GM10248 (cell line): ENCODE measurements at regions not wholly inside any gene's neighbourhood (a gene's known extent, or its start where the extent isn't known, plus 50 kb on each side); places are given as distances from the start of the nearest gene placed in this dataset.

Experiments
- CTCF ChIA-PET: fragments of 300-600 bp; sonication (Branson Sonifier 250); formaldehyde crosslinking; extraction: SDS; loops from one replicate; lab custom pipeline; 2021; ENCODE audit warnings: antibody characterized with exemption; lab: Yijun Ruan, JAX
- POLR2A ChIA-PET: fragments of 350-650 bp; sonication (Branson Sonifier 250); formaldehyde crosslinking; extraction: SDS; loops from one replicate; lab custom pipeline; 2020; ENCODE audit warnings: antibody characterized with exemption; lab: Yijun Ruan, JAX
- DNase-seq: peaks from one replicate; pipeline ENCODE4 v3.0.0; 2012; ENCODE audit errors: extremely low spot score
- CTCF ChIP-seq: IDR thresholded peaks from 2 replicates; pipeline ENCODE4 v1.5.1; 2012; ENCODE audit warnings: mild to moderate bottlenecking, low read depth; ENCODE audit errors: extremely low read depth, missing control alignments, control extremely low read depth

- POLR2A ChIA-PET, result no interaction called here
- CTCF ChIA-PET, result no interaction called here
- DNase-seq, result no peak
- no peak for TF ChIP-seq CTCF
Observed at GRCh38 chr20:20796766-20797440, 84.5 kb upstream of the RALGAPA2 start.

- no peak for DNase-seq
- POLR2A ChIA-PET, result no interaction called here
- no peak for TF ChIP-seq CTCF
- CTCF ChIA-PET, result interaction anchor here (1.3 to 1.4 kb wide), 2 partner anchors 15 to 30 kb away, joined by 3 to 5 read pairs; no protein-coding TSS in a partner anchor
Observed at GRCh38 chr20:20795721-20796120, 83.3 kb upstream of the RALGAPA2 start.

- DNase-seq, result no peak
- ChIA-PET POLR2A (no interaction called here), CTCF (interaction anchor here (1.3 to 2.2 kb wide), 3 partner anchors 12 to 30 kb away, joined by 3 to 9 read pairs (median 5); no protein-coding TSS in a partner anchor)
- no peak for TF ChIP-seq CTCF
Observed at GRCh38 chr20:20795119-20795518, 82.7 kb upstream of the RALGAPA2 start.

- DNase-seq, result no peak
- no peak for TF ChIP-seq CTCF
- POLR2A ChIA-PET, result no interaction called here
- CTCF ChIA-PET, result interaction anchor here (0.8 to 2.2 kb wide), 3 partner anchors 10 to 43 kb away, joined by 3 to 9 read pairs (median 3); no protein-coding TSS in a partner anchor
Observed at GRCh38 chr20:20793591-20793990, 81.1 kb upstream of the RALGAPA2 start.

- POLR2A ChIA-PET, result no interaction called here
- no peak for TF ChIP-seq CTCF
- no peak for DNase-seq
- CTCF ChIA-PET, result no interaction called here
Observed at GRCh38 chr20:20791664-20792568, 79.5 kb upstream of the RALGAPA2 start.

GRCh38 chr20:20788308-20788707 lies 75.9 kb upstream of the RALGAPA2 start:
- ChIA-PET POLR2A (no interaction called here), CTCF (interaction anchor here (1.0 kb wide), 1 partner anchor 116 kb away, joined by 3 read pairs; no protein-coding TSS in a partner anchor)
- no peak for DNase-seq
- no peak for TF ChIP-seq CTCF
